Stimulated activated CD8-positive, alpha-beta memory T cell treated with anti-CD3 and anti-CD28 coated beads, Interleukin-4, amount 100 ng/mL, for 1 hour (primary cell): ENCODE measurements at regions not wholly inside any gene's neighbourhood (a gene's known extent, or its start where the extent isn't known, plus 50 kb on each side); places are given as distances from the start of the nearest gene placed in this dataset.
"Not testable (repeated sequence)": the region's sequence is repeated elsewhere in the genome, so short reads cannot be mapped to it uniquely, and the experiment has no call there.

Source experiments
- DNase-seq, 2 donors: peaks; one replicate each; pipeline ENCODE4 v3.0.0-alpha.2; 2020; ENCODE audit warnings: low read depth in 2 of 2, low spot score in 1 of 2

DNA sequence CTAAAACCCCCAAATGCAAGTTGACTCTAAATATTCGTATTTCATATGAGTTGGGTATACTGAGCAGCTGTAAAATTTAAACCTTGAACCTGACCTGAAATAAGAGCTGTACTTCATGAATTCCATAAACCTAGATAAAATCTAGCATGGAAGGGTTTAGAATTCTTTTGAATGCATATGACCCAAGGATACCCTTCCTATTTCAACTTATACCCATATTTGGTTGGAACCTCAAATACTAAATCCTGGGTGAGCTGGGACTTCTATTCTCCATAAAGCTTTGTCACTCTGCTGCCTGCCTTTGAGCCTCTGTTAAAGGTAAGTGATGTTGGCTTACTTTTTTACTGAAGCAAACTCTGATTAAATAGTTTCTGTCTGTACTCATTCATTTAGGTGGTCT is 994.6 kb downstream of the SUCLG1 start:
- no peak for DNase-seq

DNA sequence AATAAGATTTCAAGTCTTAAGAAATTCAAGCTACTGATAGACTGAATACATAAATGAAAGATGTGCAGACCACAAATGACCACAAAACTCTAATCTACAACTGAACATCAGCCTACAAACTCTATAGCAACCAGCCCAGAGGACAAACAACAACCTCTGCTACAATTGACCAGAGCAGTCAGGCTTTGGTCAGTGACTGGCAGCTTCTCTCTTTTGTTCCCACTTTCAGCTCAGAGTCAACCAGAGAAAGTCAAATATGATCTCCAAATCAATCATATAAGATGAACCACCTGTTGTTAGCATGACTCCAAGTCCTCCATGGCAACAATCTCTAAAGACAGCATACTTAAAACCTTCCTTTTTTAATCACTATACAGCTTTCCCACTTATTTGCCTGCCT is 996.2 kb downstream of the SUCLG1 start:
- no peak for DNase-seq

DNA sequence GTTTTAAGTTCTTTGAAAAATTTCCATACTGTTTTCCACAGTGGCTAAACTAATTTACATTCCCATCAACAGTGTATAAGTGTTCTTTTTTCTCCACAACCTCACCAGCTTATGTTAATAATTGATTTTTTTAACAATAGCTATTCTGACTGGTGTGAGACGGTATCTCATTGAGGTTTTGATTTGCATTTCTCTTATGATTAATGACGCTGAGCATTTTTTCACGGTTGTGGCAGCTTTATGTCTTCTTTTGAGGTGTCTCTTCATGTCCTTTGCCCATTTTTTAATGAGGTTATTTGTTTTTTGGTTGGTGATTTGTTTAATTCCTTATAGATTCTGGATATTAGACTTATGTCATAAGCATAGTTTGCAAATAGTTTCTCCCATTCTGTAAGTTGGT is 997.9 kb downstream of the SUCLG1 start:
- no peak for DNase-seq

DNA sequence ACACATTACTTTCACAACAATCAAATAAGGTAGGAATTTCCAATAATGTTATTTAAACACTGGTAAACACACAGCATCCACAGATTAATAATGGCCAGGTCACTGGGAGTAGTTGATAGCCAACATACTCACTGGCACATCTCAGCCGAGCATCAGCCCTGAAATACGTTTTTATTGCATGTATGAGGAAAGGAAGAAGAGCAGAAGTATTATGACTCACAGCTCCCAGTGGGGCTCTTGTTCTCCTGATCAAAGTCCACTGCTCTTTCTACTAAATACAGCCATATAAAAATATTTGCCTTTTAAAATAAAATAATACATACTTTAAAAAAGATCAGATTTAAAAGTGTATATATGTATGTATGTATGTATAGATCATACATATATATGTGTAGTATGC is 999.6 kb downstream of the SUCLG1 start:
- no peak for DNase-seq

DNA sequence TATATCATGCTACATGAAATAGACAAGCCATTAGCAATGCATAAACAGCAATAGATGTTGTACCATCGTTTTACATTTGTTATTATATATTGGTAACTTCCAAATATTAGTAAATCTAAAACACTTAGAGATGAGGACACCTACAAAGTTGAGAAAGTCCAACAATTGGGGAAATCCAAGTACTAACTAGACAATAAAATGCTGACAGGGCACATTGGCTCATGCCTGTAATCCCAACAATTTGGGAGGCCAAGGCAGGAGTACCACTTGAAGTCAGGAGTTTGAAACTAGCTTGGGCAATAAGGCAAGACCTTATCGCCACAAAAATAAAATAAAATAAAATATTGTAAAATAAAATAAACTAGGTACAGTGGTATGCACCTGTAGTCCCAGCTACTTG is 1023.1 kb downstream of the SUCLG1 start:
- no peak for DNase-seq

DNA sequence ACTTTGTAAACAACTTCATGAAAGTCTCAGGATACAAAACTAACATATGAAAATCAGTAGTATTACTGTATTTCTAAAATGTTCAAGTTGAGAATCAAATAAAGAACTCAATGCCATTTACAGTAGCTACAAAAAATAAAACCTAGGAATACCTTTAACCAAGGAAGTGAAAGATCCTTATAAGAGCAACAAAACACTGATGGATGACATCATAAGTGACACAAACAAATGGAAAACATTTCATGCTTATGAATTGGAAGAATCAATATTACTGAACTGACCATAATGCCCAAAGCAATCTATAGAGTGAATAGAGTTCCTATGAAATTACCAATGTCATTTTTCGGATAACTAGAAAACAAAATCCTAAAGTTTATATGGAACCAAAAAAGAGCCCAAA is 1038.1 kb downstream of the SUCLG1 start:
- DNase-seq, result no peak

DNA sequence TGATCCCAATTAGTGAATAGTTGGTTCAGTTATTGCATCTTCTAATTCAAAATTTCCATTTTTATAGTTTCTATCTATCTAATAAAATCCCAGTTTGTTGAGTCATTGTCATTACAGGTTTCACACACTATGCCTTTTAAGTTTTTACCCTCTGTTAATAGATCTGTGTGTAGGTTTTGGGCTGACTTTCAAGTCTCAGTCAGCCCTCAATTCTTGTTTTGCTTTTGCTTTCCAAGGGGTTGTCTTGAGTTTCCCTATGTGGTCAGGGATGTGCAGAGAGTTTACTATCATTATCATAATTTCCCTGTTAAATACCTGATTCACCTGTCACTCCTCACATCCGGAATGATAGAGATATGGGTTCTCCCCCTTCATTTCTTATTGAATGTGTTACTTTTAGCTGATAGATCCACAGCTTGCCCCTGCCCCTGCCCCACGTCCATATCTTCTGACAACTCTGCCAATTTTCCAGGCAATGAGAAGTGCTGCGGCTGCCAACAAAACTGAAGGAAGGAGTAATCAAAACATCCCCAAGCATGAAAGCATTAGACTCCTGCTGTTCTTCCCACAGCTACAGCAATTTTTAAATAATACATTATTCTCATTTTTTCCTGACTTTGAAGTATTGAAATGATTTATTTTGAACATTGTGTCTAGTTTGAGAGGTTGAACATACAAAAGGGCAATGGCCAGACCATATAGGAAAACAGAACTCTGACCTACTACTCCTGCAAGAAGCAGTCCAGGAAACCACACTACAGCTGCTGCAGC is 1064.8 kb downstream of the SUCLG1 start:
- DNase-seq, result no peak

DNA sequence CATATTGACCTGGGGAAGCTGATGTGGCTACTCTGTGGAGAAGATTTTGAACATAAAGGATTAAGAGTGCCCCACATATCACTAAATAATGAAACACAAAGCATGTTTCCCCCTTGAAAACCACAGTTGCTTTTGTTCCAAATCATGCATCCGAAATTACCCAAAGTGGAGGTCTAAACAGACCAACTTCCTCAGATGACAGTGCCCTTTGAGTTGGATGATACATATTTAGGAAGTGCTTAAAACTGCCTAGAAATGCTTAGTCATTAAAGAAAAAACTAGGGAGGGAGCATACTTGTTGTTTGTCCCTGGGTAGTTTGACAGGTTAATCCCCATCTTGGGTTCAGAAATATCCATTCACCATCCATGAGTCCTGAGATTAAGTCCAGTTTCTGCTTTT is 1070.3 kb downstream of the SUCLG1 start:
- no peak for DNase-seq

DNA sequence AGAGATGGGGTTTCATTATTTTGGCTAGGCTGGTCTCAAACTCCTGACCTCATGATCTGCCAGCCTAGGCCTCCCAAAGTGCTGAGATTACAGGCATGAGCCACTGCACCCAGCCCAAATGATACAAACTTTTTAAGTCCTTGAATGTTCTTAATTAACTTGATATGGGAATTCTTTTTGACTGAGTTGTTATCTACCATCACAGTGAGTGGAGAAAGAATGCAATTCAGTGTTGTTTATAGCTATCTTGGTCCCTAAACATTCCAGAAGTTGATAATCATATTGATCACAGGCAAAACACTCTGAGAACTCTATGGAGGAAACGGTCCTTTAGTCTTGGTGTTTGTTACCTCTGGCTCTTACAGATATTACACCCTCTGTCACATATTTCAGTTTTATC is 1072.5 kb downstream of the SUCLG1 start:
- no peak for DNase-seq

DNA sequence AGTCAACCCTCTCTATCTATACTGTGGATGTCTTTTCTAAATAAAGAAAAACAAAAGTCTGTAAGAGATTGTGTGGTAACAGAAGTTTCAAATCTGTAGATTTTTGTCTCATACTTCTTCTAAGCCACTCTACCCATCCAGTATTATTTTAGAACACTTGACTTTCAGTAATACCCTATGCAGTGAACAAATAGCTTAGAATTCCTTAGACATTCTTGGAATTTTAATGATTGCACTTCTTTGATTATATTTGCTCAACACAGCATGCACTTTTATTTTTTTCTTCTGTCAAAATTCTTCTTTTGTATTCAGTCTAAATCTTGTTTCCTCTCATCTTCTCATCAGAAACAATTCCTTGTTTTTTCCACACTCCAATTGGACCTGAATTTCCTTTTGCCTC is 1080.2 kb downstream of the SUCLG1 start:
- no peak for DNase-seq

DNA sequence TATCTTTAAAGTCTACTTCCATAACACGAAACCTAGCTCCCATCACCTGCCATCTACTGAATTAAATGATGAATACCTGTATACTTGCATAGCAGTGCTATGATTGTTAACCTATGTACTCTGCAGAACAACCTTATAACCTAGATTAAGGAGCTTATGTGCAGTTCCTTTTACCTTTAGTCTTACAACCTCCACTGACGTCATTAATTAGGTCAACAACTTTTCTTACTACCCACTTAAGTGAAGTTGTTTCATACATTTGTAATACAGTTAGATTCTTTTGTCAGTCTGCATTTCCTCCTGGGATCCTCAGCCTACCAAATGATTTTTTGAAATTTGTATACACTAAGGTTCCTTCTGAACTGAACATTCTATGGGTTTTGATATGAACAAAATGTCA is 1082.3 kb downstream of the SUCLG1 start:
- DNase-seq, result no peak

DNA sequence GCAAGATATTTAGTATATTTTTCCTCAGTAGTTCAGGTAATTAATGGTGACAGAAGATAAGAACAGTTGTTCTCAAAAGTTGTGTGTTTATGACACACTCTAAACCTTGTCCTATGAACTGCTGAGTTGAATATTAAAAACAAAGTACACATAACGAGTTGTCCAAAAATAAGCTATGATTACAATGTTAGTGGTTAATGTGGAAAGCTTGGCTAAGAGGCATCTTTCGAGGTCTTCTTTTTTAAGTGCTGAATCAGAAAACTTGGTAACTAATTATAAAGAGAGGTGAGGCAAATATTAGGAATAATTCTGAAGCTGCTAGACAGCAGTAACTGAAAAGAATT is 1088.7 kb downstream of the SUCLG1 start:
- no peak for DNase-seq

DNA sequence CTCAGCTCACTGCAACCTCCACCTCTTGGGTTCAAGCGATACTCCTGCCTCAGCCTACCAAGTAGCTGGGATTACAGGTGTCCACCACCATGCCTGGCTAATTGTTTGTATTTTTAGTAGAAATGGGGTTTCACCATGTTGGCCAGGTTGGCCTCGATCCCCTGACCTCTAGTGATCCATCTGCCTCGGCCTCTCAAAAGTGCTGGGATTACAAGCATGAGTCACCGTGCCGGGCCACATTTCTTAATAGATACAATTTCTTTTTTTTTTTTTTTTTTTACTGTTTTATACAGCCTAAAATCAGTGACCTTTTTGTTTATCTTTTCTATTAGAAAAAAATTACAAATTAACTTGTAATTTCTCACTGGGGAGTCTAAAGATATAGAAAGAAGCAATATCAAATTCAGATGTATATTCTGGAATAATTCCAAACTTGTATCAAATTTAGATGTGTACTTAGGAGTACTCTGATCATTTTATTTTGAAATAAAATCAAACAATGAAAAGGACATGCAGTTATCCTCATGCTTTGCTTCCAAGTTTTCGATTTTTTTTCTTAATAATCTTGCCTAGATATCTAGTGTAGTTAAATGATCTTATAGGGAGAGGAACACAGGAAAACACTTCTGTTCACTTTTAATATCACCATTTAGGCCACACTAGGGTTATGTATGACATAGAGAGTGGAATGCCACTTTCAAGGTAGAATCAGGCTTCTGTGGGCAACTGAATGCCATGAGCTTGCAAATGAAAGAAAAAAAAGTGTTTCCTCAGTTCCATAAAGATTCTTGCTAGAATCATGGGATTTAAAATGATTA is 1089.3 kb downstream of the SUCLG1 start:
- DNase-seq, result no peak

DNA sequence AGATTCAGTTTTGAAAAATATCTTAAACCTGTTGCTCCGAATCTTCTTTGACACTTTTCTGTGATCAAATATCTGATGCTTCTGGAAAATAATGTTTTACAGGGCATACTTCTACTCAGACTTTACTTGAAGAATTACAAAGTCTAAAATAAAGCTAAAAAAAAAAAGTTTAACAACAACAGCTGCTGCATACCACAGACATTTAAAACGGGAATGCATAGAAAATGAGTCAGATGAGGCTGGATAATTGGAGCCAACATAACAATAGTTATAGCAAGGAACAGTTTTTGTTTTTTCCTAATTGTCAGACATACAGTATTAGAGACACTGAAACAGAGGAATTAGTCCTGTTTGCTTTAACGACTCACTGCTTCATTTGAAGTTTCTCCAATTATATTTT is 1090.2 kb downstream of the SUCLG1 start:
- DNase-seq, result no peak

DNA sequence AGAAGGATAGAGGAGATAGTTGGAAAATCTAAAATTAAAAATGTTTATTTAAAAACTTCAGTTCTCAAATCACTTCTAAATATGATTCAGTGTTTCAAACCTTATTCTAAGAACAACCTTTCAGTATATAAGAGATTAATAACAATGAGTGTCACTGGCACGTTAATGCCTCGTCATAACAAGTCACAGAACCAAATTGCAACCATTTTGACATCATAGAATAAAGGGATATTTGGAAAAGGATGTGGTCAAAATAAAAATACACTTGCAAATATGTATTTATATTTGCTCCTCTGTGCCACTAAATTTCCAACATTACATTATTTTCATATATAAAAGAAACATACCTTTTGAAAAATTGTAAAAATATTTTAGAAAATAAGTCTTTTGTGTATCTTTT is 1090.6 kb downstream of the SUCLG1 start:
- DNase-seq, result no peak

DNA sequence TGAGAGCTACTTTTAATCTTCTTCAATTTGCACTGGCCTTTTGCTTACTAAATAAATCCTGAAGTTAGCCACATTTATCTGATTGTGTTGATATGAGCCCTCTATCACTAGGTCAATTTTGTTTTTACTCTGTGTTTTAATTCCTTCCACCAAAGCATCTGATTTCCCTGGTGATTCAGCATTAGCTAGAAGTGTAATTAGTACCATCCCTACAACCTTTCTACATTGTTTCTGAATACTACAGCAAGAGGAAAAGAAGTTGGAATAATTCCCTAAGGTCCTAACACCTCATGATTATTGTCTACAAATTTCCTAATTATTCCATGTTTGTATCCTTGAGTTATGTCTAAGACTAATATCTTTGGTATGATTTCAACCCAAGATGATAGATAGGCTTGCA is 1093.6 kb downstream of the SUCLG1 start:
- DNase-seq, result no peak

DNA sequence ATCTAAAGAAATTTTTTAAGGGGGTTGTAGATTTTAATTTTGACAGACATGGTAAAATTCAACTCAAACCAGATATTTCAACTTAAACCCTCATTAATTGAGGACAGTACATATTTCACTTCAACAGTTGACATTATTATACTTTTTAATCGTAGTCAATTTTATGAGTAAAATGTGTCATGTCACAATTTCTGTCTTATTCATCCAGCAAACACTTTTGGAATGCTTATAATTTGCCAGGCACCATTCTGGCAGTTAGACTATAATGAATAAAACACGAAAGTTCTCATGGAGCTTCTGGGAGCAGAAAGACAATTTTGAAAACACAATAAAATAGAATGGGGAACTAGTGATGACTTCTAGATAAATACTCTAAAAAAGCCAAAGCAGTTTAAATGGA is 1094.8 kb downstream of the SUCLG1 start:
- DNase-seq, result no peak

DNA sequence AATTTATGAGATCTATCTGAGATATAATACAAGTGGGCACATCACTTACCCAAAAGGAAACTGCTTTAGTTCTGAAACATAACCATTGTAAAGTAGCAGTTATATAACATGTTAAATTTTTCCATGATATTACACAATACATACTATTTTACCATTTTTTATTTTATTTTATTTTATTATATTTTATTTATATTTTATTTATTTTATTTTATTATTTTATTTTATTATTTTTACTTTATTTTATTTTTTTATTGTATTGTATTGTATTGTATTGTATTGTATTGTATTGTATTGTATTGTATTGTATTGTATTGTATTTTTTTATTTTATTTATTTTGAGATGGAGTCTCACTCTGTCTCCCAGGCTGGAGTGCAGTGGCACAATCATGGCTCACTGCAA is 1095.9 kb downstream of the SUCLG1 start:
- DNase-seq, result not testable (repeated sequence)

DNA sequence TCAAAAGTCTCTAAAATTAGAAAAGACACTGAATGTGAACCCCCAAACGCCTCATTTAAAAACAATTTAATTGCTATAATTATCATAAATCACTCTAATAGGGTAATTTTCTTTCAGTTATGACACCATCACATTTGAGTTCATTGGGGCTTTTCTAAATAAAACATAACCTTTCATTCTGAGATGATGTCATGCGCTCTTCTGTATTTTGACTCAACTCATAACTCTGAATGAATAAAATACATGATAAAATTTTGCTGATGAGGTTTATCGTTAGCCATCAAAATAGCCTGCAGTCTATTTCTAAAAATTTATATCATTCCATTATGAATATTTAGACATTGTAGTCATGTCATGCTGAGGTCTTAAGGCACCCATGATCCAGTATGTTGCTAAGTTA is 1099.7 kb downstream of the SUCLG1 start:
- DNase-seq, result no peak

DNA sequence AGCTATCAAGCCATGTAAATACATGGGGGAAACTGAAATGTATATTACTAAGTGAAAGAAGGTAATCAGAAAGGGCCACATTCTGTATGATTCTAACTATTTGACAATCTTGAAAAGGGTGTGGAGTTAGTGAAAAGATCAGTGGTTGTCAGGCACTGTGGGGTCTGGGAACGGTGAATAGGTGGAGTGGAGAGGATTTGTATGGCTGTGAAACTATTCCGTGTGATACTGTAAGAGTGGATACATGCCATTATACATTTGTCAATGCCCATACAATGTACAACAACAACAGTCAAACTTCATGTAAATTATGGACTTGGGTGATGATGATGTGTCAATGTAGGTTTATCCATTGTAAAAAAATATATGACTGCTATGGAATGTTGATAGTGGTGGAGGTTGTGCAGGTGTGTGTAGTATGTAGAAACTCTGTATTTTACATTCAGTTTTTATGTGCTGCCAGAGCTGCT is 1116.2 kb downstream of the SUCLG1 start:
- no peak for DNase-seq

DNA sequence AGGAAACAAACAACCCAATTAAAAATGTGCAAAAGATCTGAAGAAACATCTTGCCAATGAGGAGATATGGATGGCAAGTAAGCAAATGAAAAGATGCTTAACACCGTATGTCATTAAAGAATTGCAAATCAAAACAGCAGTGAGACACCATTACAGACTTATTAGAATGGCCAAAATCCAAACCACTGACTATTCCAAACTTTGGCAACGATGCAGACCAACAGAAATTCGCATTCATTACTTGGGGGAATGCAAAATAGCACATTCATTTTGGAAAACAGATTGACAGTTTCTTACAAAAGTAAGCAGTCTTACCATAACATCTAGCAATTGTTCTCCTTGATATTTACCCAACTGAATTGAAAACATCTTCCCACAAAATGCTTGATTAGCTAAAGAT is 1118.7 kb downstream of the SUCLG1 start:
- no peak for DNase-seq

DNA sequence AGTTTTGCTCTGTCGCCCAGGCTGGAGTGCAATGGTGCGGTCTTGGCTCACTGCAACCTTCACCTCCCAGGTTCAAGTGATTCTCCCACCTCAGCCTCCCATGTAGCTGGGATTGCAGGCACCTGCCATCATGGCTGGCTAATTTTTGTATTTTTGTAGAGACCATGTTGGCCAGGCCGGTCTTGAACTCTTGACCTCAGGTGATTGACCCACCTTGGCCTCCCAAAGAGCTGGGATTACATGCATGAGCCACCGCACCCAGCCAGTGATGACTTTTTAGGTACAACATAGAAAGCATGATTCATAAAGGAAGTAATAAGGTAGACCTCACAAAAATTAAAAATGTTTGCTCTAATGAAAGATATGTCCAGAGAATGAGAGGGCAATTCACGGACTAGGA is 1119.1 kb downstream of the SUCLG1 start:
- DNase-seq, result not testable (repeated sequence)

DNA sequence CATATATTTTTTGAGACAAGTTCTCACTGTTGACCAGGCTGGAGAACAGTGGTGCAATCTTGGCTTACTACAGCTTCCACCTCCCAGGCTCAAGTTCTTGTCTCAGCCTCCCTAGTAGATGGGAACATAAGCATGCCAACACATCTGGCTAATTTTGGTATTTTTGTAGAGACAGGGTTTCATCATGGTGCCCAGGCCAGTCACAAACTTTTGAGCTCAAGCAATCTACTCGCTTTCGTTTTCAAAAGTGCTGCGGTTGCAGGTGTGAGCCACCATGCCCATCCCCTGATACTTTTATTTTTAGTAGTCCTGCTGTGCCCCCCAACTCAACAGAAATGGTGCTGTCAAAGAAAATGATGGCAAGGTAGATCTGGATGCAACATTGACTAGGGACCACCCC is 1127.3 kb downstream of the SUCLG1 start:
- no peak for DNase-seq
